AG10803 (cell line): ENCODE measurements at regions not wholly inside any gene's neighbourhood (a gene's known extent, or its start where the extent isn't known, plus 50 kb on each side); places are given as distances from the start of the nearest gene placed in this dataset.

Experiments used
- DNase-seq: peaks from one replicate; pipeline ENCODE4 v3.0.0; 2010; ENCODE audit warnings: low read depth
- H3K4me3 ChIP-seq: 2 replicates; pipeline ENCODE4 v1.5.1; 2011; ENCODE audit warnings: mild to moderate bottlenecking, low read length, control low read depth
- TF ChIP-seq, protein P1 (sequence below): conservative IDR thresholded peaks from 2 replicates; pipeline ENCODE4 v1.5.1; 2011; ENCODE audit warnings: mild to moderate bottlenecking, low read length, control low read depth, inconsistent platforms

GRCh38 chr3:166462891-166463470, 625.8 kb upstream of the BCHE start:
- no peak for DNase-seq
- H3K4me3 ChIP-seq, result no peak overlapping the region
- TF ChIP-seq, protein P1, sequence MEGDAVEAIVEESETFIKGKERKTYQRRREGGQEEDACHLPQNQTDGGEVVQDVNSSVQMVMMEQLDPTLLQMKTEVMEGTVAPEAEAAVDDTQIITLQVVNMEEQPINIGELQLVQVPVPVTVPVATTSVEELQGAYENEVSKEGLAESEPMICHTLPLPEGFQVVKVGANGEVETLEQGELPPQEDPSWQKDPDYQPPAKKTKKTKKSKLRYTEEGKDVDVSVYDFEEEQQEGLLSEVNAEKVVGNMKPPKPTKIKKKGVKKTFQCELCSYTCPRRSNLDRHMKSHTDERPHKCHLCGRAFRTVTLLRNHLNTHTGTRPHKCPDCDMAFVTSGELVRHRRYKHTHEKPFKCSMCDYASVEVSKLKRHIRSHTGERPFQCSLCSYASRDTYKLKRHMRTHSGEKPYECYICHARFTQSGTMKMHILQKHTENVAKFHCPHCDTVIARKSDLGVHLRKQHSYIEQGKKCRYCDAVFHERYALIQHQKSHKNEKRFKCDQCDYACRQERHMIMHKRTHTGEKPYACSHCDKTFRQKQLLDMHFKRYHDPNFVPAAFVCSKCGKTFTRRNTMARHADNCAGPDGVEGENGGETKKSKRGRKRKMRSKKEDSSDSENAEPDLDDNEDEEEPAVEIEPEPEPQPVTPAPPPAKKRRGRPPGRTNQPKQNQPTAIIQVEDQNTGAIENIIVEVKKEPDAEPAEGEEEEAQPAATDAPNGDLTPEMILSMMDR, result no peak

- TF ChIP-seq, protein P1, result no peak
- no peak overlapping the region for H3K4me3 ChIP-seq
- DNase-seq, result no peak
Observed at GRCh38 chr3:166461626-166462025, 624.4 kb upstream of the BCHE start.

- H3K4me3 ChIP-seq, result no peak overlapping the region
- DNase-seq, result no peak
- TF ChIP-seq, protein P1, result no peak
Observed at GRCh38 chr3:166457382-166457781, 620.2 kb upstream of the BCHE start.

- H3K4me3 ChIP-seq, result no peak overlapping the region
- TF ChIP-seq, protein P1, result no peak
- DNase-seq, result peak; percentile 0
Observed at GRCh38 chr3:166456286-166456685, 619.1 kb upstream of the BCHE start.

DNA sequence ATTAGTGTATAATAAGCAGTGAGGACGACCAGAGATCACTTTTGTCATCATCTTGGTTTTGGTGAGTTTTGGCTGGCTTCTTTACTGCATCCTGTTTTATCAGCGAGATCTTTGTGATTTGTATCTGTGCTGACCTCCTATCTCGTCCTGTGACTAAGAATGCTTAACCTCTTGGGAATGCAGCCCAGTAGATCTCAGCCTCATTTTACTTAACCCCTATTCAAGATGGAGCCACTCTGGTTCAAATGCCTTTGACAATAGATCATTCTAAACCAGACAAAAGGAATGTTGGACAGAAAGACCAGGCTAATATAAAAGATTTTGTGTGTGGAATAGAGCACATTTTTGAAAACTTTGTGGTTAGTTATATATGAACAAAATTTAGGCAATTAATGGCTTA, 618.5 kb upstream of the BCHE start:
- TF ChIP-seq, protein P1, result no peak
- H3K4me3 ChIP-seq, result no peak overlapping the region
- peak; percentile 19 for DNase-seq

- no peak for DNase-seq
Observed at GRCh38 chr3:166453478-166453877, 616.3 kb upstream of the BCHE start.

GRCh38 chr3:166451997-166452396, 614.8 kb upstream of the BCHE start:
- DNase-seq, result no peak
- TF ChIP-seq, protein P1, result no peak
- no peak overlapping the region for H3K4me3 ChIP-seq

More at GRCh38 chr3:166453478-166453877, 616.3 kb upstream of the BCHE start:
- TF ChIP-seq, protein P1, result no peak
- H3K4me3 ChIP-seq, result no peak overlapping the region
